Suppressor macrophage treated with lipopolysaccharide for 4 hours (primary cell): ENCODE measurements at regions not wholly inside any gene's neighbourhood (a gene's known extent, or its start where the extent isn't known, plus 50 kb on each side); places are given as distances from the start of the nearest gene placed in this dataset.

Source experiments
- DNase-seq: peaks from one replicate; pipeline ENCODE4 v3.0.0-alpha.2; 2020

- DNase-seq: no peak
Observed at GRCh38 chr20:10771435-10772140, 97.8 kb upstream of the JAG1 start.

- DNase-seq: no peak
Observed at GRCh38 chr20:10774357-10774943, 100.7 kb upstream of the JAG1 start.

DNA sequence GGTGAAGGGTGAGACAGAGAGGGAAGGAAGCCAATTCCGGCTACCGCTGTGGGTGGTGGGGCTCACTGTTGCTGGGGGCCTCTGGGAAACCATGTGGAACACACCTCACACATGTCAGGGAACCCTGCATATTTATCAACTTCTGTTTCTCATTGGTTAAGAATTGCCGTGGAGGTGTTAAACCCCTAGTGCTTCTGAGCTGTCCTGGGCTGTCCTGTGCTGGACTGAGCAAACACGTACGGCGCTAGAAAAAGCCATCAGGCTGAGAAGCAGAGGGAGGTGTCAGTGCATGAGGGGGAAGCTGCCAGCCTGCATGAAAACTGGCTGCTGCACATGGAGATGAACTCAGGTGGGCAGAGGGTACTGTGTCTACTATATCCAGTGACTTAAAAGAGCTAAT is 103.9 kb upstream of the JAG1 start:
- no peak for DNase-seq

DNA sequence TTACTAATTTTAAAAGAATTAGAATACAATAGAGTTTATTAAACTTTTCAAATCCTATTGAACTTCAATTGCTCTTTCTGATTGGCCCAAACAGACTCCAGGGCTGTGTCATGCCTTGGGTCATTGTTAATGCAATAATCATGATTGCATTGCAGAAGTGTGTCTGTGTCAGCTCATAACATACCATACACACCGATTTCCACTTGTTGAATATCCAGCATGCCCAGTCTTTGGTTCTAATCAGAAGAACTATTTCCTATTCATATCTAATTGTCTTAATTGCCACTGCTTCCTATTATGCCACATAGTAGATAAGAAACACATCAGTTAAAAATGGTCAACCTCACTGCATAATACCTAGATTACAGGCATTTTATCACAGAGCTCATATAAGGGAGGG is 106.1 kb upstream of the JAG1 start:
- DNase-seq: no peak

GRCh38 chr20:10780901-10781300 is 107.1 kb upstream of the JAG1 start:
- no peak for DNase-seq

DNA sequence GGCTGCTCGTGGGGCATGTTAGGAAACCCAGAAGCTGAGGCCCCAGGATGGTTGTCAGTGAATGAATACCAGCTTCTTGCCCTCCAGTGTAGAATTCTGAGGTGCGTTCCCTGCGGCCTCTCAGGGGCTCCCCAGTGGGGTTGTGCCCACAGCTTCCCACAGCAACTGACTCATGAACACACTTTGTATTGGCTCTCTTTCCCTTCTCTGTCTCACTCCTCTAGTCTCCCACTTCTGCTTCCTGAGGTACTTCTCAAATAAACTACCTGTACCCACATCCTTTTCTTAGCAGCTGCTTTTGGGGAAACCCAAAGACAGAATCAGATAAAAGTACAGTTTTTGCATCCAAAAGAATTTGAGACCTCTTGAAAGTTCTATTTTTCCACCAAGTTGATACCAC is 107.7 kb upstream of the JAG1 start:
- no peak for DNase-seq

DNA sequence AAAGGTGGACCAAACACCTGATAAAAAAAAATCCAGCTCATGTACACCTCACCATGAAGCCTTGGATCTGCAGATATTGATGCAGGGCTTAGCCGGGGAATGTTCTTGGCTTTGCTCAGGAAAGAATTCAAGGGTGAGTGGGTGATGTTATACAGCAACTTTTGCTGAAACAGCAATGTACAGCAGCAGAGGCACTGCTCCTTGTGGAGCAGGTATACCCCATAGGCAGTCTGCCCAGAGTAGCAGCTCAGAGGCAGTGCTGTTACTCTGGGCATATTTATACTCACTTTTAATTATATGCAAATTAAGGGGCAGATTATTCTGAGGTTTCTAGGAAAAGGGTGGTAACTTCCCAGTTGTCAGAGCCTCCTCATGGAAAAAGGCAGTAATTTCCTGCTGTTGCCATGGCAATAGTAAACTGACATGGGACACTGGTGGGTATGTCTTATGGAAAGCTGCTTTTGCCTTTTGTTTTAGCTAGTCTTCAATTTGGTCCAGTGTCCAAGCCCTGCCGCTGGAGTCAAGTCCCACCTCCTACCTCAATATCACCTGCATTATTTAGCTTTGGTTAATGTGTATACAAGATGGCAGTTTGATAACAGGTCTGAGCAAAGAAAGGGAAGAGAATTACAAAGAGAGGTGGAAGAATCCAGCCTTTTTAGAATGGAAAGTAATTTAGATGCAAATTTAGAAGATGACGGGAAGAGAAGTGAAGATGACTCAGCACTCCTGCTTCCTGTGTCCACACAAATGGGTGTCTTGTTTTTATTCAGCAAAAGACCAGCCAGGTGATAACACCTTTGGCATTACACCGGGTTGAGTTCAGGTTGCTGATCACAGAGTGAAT is 110.1 kb upstream of the JAG1 start:
- no peak for DNase-seq

- no peak for DNase-seq
Observed at GRCh38 chr20:10784554-10785183, 110.9 kb upstream of the JAG1 start.

GRCh38 chr20:10786678-10787077 is 112.9 kb upstream of the JAG1 start:
- no peak for DNase-seq

GRCh38 chr20:10788055-10788454 is 114.3 kb upstream of the JAG1 start:
- DNase-seq: no peak

- DNase-seq: no peak
Observed at GRCh38 chr20:10788877-10789276, 115.1 kb upstream of the JAG1 start.

DNA sequence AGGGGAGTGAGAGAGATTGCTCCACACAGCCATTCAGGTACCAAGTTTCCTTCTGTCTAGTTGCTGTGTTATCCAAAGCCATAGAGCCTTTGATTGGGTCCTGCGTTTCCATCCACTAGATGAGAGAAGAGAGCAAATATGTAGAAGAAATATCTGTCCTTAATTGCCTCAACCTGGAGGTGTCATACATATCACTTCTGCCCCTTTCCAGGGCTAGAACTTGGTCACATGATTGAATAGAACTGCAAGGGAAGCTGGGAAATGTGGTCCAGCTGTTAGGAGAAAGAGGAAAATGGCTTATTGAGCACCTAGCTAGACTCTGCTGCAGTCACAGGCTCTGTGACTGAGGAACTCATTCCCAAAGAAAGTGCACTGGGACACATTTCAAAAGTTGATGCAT is 115.6 kb upstream of the JAG1 start:
- no peak for DNase-seq

GRCh38 chr20:10790013-10790412 is 116.2 kb upstream of the JAG1 start:
- DNase-seq: no peak

DNA sequence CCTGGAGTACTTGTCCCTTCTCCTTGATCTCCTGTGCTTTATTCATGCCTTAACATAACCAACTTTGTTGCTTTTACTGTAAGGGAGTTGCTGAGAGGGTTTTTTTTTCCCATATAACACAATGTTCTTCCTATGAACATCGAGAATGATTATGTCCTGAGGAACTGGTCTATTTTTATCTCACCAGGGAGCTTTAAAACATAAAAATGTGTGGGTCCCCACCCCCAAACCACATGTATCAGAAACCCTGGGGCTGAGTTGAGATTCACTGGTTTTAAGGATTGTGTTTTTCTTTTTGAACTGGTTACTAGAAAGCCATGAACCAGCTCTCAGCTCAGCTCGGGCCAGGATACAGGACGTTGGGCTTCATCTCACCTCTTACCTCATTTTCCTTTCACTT is 118.5 kb upstream of the JAG1 start:
- no peak for DNase-seq

- DNase-seq: no peak
Observed at GRCh38 chr20:10793766-10794165, 120.0 kb upstream of the JAG1 start.

DNA sequence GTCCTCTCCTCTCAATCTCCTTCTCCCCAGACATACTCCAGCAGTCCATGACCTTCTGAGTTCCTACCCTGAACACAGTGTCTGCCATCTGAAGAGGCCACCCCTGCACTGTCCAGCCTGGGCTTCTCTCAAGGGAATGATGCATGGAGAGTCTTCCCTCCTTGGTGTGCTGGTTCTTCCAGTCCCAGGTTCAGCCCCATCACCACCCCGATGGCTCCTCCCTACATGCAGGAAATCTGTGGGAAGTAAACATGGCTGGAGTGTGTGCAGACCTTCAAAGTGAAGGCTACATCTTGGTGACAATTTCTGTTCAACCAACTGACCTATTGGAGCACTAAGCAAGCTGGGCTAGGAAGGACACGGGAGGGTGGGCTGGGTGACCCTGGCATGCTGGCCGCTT is 121.0 kb upstream of the JAG1 start:
- no peak for DNase-seq

DNA sequence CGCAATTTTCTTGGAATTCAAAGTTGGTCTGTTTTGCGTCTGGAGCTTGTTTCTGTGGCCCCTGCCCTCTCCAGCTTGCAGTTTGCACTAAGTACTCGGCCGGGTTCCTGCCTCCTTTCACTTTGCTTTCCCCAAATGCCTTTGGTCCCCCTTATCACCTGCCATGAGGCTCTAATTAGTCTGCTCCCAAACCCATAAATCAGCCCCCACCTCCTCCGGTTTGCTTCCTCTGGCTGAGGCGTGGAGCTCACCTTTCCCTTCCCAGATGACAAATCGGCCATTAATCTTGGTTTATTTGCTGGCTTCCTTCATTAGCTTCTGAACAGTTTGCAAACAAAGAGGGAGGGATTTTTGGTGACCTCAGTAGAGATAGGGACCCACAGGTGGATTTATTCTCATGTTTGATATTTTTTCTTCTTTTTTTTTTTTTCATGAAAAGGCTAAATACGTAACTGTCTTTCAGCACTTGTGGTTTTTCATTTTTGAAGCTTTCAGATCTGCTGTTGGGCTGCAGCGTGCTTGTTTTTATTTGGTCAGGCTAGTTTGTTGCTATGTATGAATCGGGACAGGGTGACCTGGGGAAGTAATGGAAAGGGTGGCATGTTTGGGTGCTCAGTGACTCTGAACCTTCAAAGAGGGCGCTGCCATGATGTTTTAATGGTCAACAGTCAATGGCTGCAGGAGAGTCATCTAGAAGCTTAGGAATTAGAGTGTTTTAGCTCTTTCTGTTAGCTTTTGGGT is 121.7 kb upstream of the JAG1 start:
- DNase-seq: no peak

- no peak for DNase-seq
Observed at GRCh38 chr20:10798811-10799210, 125.0 kb upstream of the JAG1 start.

DNA sequence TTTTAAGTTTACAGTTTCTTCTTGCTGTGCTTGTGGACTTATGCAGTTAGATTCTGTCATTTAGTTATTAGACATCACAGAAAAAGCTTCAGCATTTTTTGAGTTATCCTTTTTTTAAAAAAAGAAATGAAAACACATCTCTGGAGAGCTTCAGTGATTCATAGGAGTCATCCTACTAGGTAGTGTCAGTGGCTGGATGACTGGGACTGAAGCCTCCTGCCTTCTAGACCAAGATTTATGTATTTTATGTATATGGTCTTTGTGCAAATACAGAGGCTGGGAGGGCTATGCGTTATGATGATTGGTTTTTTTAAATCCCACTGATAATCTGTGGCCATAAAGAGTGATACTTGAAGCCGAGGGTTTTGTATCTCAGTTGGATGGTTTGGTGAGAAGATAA is 125.9 kb upstream of the JAG1 start:
- no peak for DNase-seq

GRCh38 chr20:10800288-10800687 is 126.5 kb upstream of the JAG1 start:
- DNase-seq: no peak

GRCh38 chr20:10802236-10802635 is 128.4 kb upstream of the JAG1 start:
- DNase-seq: no peak

DNA sequence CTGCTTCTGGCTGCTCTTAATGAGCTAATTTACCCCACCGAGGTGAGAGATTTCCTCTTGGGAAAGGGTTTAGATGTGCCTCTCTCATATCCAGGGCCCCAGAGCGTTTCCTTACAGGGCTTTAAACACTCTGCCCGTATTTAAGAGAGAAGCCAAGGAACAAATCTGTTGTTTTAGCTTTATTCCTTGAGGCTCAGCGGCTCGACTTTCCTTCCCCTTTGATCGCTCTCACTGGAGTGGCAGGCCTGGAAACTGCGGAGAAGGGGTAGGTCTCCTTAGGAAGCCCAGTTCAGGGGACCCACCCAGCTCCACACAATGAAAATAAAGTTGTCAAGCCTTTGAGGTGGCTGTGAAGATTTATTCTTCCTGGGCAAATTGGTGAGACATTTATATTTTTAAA is 132.0 kb upstream of the JAG1 start:
- DNase-seq: no peak

DNA sequence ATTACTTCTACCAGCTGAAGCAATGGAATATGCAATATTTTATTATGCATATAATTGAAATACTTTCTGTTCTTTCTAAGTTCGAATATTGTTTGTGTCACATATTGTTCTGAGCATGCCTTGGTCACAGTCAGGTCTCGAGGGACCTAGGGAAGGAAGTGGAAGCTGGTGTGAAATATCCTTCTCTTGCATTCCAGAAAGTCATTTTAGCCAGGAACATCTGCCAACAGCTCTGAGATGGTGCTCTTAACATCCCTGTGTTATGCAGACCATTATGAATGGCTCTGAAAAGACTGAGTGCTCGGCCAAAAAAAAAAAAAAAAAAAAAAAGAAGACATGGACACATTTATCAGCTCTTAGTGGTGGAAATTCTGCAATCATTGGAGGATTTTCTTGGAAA is 132.7 kb upstream of the JAG1 start:
- DNase-seq: no peak
